H1 (cell line): ENCODE measurements at regions not wholly inside any gene's neighbourhood (a gene's known extent, or its start where the extent isn't known, plus 50 kb on each side); places are given as distances from the start of the nearest gene placed in this dataset.

Experiments
- CHD7 ChIP-seq: fragments of 300-600 bp; sonication (generic); IDR thresholded peaks from 2 replicates; pipeline ENCODE4 v1.7.1; 2012; ENCODE audit warnings: low read length, moderate library complexity, mild to moderate bottlenecking, inconsistent platforms; ENCODE audit not compliant: insufficient replicate concordance

GRCh38 chr6:170463101-170463721 is 89.9 kb downstream of the PSMB1 start (continued):
- no peak for TF ChIP-seq CHD7
